Left cardiac atrium (tissue), 4 donors: ENCODE measurements at regions not wholly inside any gene's neighbourhood (a gene's known extent, or its start where the extent isn't known, plus 50 kb on each side); places are given as distances from the start of the nearest gene placed in this dataset.
"Not testable (repeated sequence)": the region's sequence is repeated elsewhere in the genome, so short reads cannot be mapped to it uniquely, and the experiment has no call there.

Experiments used
- ATAC-seq, 2 donors: fragments of 200-7000 bp; cut with Tn5 transposase; one replicate each; pipeline ENCODE4 v1.9.1; 2020; ENCODE audit warnings: mild to moderate bottlenecking in 2 of 2, moderate library complexity in 2 of 2
- DNase-seq: peaks from one replicate; pipeline ENCODE4 v3.0.0-alpha.2; 2020
- intact Hi-C, 2 donors: fragments of 100-400 bp; cut with DNase I; formaldehyde crosslinking; loops; one replicate each; pipeline versions ENCODE4 v1.14.1 to v1.15.1; 2022 to 2023
- donor health status: DM: no; HTN: yes; CAD: no.
- donor health status: DM: no; HTN: yes; CAD: no; lungs with severe emphysema.
- donor health status: DM: yes; HTN: yes; CAD: no.
- donor health status: Dilated cardiomyopathy.

- intact Hi-C loops = no loop called here
- DNase-seq = no peak
- ATAC-seq = no peak
Measured at GRCh38 chr16:52312716-52313115, 234.2 kb downstream of the TOX3 start.

- intact Hi-C loops = no loop called here
- DNase-seq = no peak
- ATAC-seq = no peak
Measured at GRCh38 chr16:52309446-52310416, 237.2 kb downstream of the TOX3 start.

DNA sequence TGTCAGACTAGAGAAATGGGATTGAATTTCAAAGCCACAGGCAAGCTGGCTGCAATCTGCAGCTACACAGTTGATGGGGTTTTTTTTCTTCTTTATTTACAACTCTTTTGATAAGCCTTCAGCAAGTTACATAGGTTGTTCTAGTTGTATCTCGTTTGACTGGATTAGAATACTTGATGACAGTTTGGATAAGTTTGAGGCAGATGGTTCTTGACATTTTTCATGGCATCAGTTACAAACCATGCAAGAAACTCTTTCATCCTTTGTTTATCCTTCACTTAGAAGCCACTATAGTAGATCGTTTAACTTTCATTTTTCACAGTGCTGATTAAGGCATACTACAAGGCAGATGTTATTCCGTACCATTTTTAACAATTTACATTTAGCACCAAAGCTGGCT, 238.9 kb downstream of the TOX3 start:
- ATAC-seq (no peak), DNase-seq (no peak)
- intact Hi-C loops = no loop called here

GRCh38 chr16:52301026-52301425, 245.9 kb downstream of the TOX3 start:
- no peak for DNase-seq
- no peak for ATAC-seq

DNA sequence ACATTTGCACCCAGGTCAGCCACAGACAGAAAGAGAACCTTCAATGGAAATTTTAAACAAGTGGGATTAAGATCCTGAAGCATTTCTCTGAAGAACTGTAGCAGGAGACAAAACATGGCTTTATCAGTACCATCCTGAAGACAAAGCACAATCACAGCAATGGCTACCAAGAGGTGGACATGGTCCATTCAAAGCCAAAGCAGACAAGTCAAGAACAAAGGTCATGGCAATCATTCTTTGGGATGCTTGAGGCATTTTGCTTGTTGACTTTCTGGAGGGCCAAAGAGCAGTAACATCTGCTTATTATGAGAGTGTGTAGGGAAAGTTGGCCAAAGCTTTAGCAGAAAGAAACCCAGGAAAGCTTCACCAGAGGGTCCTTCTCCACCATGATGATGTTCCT, 248.2 kb downstream of the TOX3 start:
- ATAC-seq = no peak
- intact Hi-C loops = no loop called here
- no peak for DNase-seq

More at GRCh38 chr16:52301026-52301425, 245.9 kb downstream of the TOX3 start:
- intact Hi-C loops = no loop called here

DNA sequence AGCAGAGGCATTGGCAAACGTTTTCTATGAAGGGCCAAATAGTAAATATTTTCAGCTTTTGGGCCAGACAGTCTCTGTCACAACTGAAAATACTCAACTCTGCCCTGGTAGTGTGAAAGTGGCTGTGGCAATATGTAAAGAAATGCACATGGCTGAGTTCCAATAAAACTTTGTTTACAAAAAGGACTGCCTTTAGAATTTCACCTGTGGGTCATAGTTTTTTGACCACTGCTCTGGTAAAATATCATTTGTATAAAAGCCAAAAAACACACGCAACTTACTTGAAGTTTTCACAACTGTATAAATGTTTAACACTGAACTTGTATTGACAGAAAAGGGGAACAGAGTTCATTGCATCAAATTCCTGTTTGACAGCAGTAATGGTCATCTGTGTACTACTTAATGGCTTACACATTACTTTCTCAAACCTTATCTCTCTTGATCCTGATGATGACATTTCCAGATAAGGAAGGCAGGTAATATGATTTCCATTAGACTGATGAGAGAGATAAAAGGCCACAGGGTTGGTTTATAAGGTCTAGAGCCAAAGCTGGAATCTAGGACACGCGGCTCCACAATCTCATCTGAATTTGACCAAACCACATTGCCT, 250.1 kb downstream of the TOX3 start:
- DNase-seq, ATAC-seq, intact Hi-C loops: not testable (repeated sequence)

GRCh38 chr16:52296076-52296475, 250.9 kb downstream of the TOX3 start:
- intact Hi-C loops = no loop called here
- DNase-seq = no peak
- no peak for ATAC-seq

- ATAC-seq = no peak
- intact Hi-C loops = no loop called here
- no peak for DNase-seq
Measured at GRCh38 chr16:52294660-52295059, 252.3 kb downstream of the TOX3 start.

DNA sequence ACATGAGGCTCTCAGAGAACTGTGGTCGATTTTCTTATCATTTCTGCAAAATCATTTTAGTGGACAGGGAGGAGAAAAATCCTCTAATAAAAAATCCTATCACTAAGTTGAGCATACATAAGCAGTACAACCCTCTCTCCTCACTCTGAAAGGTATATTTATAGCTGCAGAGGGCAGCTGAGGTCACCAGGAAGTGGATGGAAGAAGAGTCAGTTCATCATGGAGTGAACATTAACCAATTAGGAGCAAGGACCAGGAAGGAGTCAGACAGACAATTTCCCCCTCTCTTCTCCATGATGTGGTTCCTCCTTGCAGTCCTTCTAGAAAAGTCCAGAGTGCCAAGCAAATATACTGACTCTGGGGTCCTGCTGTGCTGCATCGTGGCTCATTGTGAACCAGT, 253.7 kb downstream of the TOX3 start:
- ATAC-seq (no peak), DNase-seq (no peak)
- intact Hi-C loops = no loop called here

DNA sequence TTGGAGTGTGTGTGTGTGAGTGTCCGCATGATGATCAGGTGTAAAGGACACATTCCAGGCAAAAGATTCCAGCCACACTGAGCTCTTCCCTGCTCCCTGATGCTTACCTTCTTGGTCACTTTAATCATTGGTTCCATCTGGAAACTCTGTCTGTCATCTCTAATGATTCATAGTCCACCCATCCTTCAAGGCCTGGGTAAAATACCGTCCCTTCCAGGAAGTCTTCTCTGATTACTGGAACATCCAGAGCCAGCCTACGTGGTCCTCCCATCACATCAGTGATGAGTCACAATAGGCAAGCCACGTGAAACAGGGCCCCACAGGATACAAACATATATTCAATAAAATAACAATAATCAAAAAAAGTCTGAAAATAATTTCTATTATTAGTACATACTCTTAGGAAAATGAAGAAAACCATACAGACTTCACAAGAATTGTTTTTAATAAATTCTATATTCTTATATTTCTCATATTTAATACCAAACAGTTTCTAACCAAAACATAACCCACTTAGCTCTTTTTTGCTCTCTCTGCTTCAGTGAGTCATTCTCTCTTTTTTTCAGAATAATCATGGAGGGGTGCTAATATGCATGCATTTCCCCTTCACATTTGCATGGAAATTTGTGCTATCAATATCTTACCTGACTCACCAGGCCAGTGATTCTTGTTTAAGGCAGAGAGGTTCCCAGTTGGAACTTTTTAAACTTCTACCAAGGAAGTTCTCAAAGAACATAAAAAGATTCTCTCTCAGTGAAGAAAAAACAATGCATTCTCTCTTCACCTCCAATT, 263.2 kb downstream of the TOX3 start:
- no peak for ATAC-seq
- intact Hi-C loops = no loop called here
- no peak for DNase-seq

- intact Hi-C loops = no loop called here
- no peak for ATAC-seq
Measured at GRCh38 chr16:52283018-52283417, 263.9 kb downstream of the TOX3 start.

DNA sequence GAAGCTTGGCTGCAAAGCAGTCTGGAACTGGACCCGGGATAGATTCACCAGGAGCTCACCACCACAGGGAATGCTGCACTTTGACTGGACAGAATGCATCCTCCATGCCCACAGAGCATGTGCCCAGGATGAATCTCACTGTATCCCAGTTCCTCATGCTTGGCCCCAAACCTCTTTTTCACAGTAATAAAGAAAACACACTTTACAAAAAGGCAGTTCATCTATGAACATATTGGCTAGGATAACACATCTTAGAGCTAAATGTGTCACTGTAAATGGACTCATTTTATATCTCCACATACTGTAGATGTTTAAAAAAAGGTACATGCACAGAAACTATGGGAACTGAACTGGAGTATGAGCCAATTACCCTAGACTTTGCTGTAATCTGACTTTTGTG, 266.9 kb downstream of the TOX3 start:
- intact Hi-C loops = no loop called here
- DNase-seq = no peak
- no peak for ATAC-seq

More at GRCh38 chr16:52283018-52283417, 263.9 kb downstream of the TOX3 start:
- no peak for DNase-seq

- intact Hi-C loops = no loop called here
- DNase-seq (no peak), ATAC-seq (no peak)
Measured at GRCh38 chr16:52271088-52271750, 275.7 kb downstream of the TOX3 start.

DNA sequence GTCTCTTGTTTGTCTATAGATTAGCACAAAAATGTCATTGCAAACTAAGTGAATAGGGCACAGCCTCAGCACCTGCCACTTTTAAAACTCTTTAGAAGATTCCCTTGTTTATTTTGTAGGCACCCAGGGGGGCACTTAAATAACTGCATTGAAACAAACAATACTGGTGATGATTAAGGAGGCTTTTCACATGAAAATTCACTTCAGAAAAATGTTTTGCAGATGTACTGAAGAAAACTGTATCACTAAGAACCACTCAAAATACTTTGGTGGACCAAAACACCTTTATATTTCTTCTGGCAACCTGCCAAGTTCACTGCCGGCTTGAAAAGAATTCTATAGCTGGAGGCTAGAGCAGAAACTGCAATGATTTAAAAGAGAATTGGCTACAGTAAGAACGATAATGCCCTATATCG, 281.5 kb downstream of the TOX3 start:
- intact Hi-C loops = no loop called here
- no peak for DNase-seq
- no peak for ATAC-seq

- no peak for ATAC-seq
- intact Hi-C loops = no loop called here
- DNase-seq = no peak
Measured at GRCh38 chr16:52257534-52257933, 289.4 kb downstream of the TOX3 start.

DNA sequence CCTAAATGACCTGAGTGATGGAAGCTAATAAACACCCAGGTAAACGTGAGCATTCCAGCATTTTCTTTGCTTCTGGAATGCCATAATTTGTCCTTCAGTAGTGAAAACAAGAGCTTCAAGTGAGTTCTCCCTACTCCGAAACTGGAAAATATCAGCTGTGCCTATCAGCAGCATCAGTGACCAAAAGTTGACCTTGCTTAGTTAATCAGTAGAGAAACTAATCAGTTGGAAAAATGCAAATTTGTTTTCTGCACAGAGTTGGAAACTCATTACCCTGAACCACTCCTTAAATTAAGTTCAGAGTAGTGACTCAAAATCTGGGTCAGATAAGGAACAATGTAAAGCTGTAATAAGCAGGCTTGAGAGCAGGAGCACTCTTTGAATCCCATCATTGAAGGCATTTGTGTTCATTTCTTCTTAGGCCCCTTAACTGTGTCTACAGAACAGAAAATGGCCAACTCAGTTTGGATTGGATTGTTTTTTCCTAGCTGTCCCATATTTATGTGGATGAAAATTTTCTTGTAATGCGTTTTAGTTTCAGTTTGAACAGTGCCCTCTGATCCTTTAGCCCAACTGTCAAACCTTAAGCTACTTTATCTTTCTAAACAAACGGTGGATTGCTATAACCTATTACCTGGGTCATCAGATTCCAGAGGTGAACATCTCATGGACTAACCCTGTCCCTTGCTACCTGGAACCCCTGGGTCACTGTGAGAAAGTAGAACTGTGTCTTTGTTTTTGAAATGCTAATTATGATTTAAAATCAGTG, 290.4 kb downstream of the TOX3 start:
- DNase-seq = no peak
- ATAC-seq = no peak
- intact Hi-C loops = no loop called here

DNA sequence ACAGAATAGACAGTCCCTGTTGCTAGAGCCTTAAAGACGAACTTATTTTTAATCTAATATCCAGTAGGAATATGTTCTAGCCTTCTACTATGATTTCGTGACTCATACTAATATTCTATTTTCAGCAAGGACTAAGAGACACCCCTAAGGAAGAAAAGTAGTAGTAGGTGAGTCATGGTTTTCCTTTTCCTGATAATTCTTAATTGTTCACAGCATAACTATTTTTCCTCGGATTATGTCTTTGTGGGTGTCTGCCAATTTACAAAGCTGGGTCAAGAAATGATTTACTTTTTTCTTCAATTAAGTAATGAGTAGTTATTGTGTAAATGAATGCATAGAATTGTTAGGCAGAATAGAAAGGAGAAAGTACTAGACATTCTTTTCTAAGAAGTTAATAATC, 292.2 kb downstream of the TOX3 start:
- no peak for ATAC-seq
- intact Hi-C loops = no loop called here
- DNase-seq = no peak

DNA sequence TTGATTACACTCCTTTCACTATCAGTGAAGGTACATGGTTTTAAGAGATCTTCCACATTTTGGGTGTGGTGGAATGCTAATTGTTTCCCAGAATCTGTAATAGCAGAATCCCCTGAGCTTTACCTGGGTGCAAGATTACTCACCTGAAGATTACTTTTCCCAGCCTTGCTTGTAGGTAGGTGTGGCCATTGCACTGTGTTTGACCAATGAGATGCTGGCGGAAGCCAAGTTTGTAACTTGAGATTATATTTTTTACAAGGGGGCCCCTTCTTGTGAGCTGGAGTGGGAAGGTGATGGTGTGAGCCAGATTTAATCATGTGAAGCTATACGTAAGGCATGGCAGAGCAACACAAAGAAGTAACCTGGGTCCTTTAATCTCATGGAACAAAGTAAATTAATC, 294.3 kb downstream of the TOX3 start:
- intact Hi-C loops = no loop called here
- ATAC-seq = no peak

GRCh38 chr16:52251495-52251894, 295.4 kb downstream of the TOX3 start:
- intact Hi-C loops = no loop called here
- no peak for ATAC-seq
- no peak for DNase-seq

More for the DNA sequence above, 294.3 kb downstream of the TOX3 start:
- DNase-seq = no peak
